Liver (tissue), 8 donors: ENCODE measurements at regions not wholly inside any gene's neighbourhood (a gene's known extent, or its start where the extent isn't known, plus 50 kb on each side); places are given as distances from the start of the nearest gene placed in this dataset.

Experiments
- DNase-seq: peaks from one replicate; pipeline ENCODE4 v3.0.0-alpha.2; 2017; ENCODE audit warnings: low spot score
- H3K27ac ChIP-seq, 2 donors: one replicate each; pipeline ENCODE4 v1.7.0; 2013; ENCODE audit warnings: inconsistent platforms in 2 of 2, low read length in 2 of 2, control low read depth in 1 of 2, low read depth in 1 of 2, mild to moderate bottlenecking in 1 of 2
- H3K27me3 ChIP-seq, 4 donors: one replicate each; pipeline versions ENCODE4 v1.6.1 to v1.7.0; 2013; ENCODE audit warnings: low read length in 3 of 4, inconsistent platforms in 1 of 4, mild to moderate bottlenecking in 1 of 4, moderate library complexity in 1 of 4; ENCODE audit not compliant: control insufficient read depth in 4 of 4, insufficient read depth in 4 of 4
- H3K36me3 ChIP-seq, 4 donors: one replicate each; pipeline versions ENCODE4 v1.6.1 to v1.7.0; 2013; ENCODE audit warnings: low read length in 3 of 4, mild to moderate bottlenecking in 3 of 4, low read depth in 1 of 4, moderate library complexity in 1 of 4; ENCODE audit not compliant: control insufficient read depth in 4 of 4, insufficient read depth in 3 of 4
- H3K4me1 ChIP-seq, 4 donors: one replicate each; pipeline versions ENCODE4 v1.6.1 to v1.7.0; 2013; ENCODE audit warnings: low read length in 3 of 4, mild to moderate bottlenecking in 3 of 4, moderate library complexity in 1 of 4; ENCODE audit not compliant: control insufficient read depth in 4 of 4, insufficient read depth in 4 of 4
- H3K4me3 ChIP-seq, 3 donors: one replicate each; pipeline versions ENCODE4 v1.6.1 to v1.7.0; 2013; ENCODE audit warnings: low read length in 3 of 3, control low read depth in 1 of 3, low read depth in 1 of 3, mild to moderate bottlenecking in 1 of 3
- H3K9ac ChIP-seq, 2 donors: one replicate each; pipeline ENCODE4 v1.7.0; 2013; ENCODE audit warnings: low read length in 2 of 2, mild to moderate bottlenecking in 2 of 2, moderate library complexity in 2 of 2, control low read depth in 1 of 2, low read depth in 1 of 2
- H3K9me3 ChIP-seq, 4 donors: one replicate each; pipeline versions ENCODE4 v1.6.1 to v1.7.0; 2013; ENCODE audit warnings: low read length in 3 of 4; ENCODE audit not compliant: control insufficient read depth in 4 of 4
- EGR1 ChIP-seq, 2 donors: IDR thresholded peaks; 2 replicates each; pipeline ENCODE4 v1.6.1; 2016 to 2018; ENCODE audit warnings: antibody characterized with exemption in 2 of 2, low read depth in 2 of 2
- FOXA1 ChIP-seq: IDR thresholded peaks from 2 replicates; pipeline ENCODE4 v1.6.1; 2016; ENCODE audit warnings: antibody characterized with exemption
- FOXA2 ChIP-seq: IDR thresholded peaks from 2 replicates; pipeline ENCODE4 v1.6.1; 2016; ENCODE audit warnings: antibody characterized with exemption
- GABPA ChIP-seq, 2 donors: IDR thresholded peaks in 1 of 2; conservative IDR thresholded peaks in 1 of 2; 2 replicates each; pipeline ENCODE4 v1.6.1; 2016; ENCODE audit warnings: antibody characterized with exemption in 2 of 2, mild to moderate bottlenecking in 1 of 2, moderate library complexity in 1 of 2
- HNF4A ChIP-seq, 2 donors: conservative IDR thresholded peaks; 2 replicates each; pipeline ENCODE4 v1.6.1; 2016; ENCODE audit warnings: antibody characterized with exemption in 2 of 2, mild to moderate bottlenecking in 2 of 2
- HNF4G ChIP-seq: IDR thresholded peaks from 2 replicates; pipeline ENCODE4 v1.6.1; 2016; ENCODE audit warnings: antibody characterized with exemption
- JUND ChIP-seq, 2 donors: IDR thresholded peaks; 2 replicates each; pipeline ENCODE4 v1.6.1; 2016; ENCODE audit warnings: antibody characterized with exemption in 2 of 2
- NR2F2 ChIP-seq: IDR thresholded peaks from 2 replicates; pipeline ENCODE4 v1.6.1; 2016; ENCODE audit warnings: antibody characterized with exemption
- RAD21 ChIP-seq, 2 donors: IDR thresholded peaks; 2 replicates each; pipeline ENCODE4 v1.6.1; 2016; ENCODE audit warnings: antibody characterized with exemption in 2 of 2, mild to moderate bottlenecking in 2 of 2
- RXRA ChIP-seq, 2 donors: IDR thresholded peaks; 2 replicates each; pipeline ENCODE4 v1.6.1; 2017 to 2018; ENCODE audit warnings: antibody characterized with exemption in 2 of 2, mild to moderate bottlenecking in 1 of 2
- TAF1 ChIP-seq: conservative IDR thresholded peaks from 2 replicates; pipeline ENCODE4 v1.6.1; 2016; ENCODE audit warnings: antibody characterized with exemption, mild to moderate bottlenecking
- YY1 ChIP-seq: IDR thresholded peaks from 2 replicates; pipeline ENCODE4 v1.6.1; 2016; ENCODE audit warnings: antibody characterized with exemption, mild to moderate bottlenecking
- WGBS: extraction: QIAGEN DNeasy Blood & Tissue Kit; methylation state at CpG from one replicate; pipeline ENCODE4 v1.1.7; 2013; 5-methylcytosine and 5-hydroxymethylcytosine counted together
- TF ChIP-seq, protein P1 (sequence below): IDR thresholded peaks from 2 replicates; pipeline ENCODE4 v1.6.1; 2016; ENCODE audit warnings: antibody characterized with exemption
- TF ChIP-seq, protein P2 (sequence below): IDR thresholded peaks from 2 replicates; pipeline ENCODE4 v1.6.1; 2016; ENCODE audit warnings: antibody characterized with exemption
- TF ChIP-seq, protein P3 (sequence below): IDR thresholded peaks from 2 replicates; pipeline ENCODE4 v1.6.1; 2016; ENCODE audit warnings: antibody characterized with exemption
- TF ChIP-seq, protein P4 (sequence below): fragments of 150-350 bp; IDR thresholded peaks from 2 replicates; pipeline ENCODE4 v1.5.1; 2017; ENCODE audit warnings: improper control_type of control experiment, low read depth, low read length; ENCODE audit not compliant: missing input control
- TF ChIP-seq, protein P5 (sequence below): IDR thresholded peaks from 2 replicates; pipeline ENCODE4 v1.6.1; 2016; ENCODE audit warnings: antibody characterized with exemption, mild to moderate bottlenecking
- donor health status: healthy.
- donor health status: healthy.
- donor health status: healthy.
- donor health status: healthy.
- donor health status: healthy.

DNA sequence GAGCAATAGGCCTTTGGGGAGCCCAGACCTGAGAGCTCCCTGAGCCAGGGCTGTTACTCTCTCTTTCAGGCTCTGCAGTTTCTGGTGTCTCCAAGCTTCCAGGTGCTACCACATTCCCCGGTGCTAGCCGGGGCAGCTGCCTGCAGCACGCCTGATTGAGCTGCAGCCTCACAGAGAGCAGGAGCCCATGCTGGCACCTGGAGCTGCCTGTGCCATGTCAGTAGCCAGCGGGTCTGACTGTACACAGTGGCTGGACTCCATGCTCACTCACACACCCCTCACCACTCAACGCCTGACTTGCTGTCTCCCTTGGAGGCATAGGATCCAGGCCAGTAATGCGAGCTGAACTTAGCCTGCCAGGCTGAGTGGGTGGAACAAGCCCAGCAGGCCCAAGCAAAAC lies 800.4 kb upstream of the AGA start:
- H3K27ac ChIP-seq, result no peak overlapping the region
- H3K9ac ChIP-seq, result no peak overlapping the region
- DNase-seq, result no peak

DNA sequence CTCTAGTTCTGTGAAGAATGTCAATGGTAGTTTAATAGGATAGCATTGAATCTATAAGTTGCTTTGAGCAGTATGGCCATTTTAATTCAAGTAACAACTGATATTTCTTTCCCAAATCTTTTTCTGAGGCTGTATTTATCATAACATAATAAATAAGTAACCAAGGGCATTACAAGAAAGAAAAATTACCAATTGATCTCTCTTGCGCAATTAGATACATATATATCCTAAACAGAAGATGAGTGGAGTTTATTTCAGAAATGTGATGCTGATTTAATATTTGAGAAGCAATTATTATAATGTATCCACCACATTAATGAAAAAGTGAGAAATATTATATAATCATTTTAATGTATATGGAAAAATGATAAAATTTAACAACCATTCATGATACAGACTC lies 802.5 kb upstream of the AGA start:
- TF ChIP-seq YY1, result no peak
- TF ChIP-seq, protein P1, sequence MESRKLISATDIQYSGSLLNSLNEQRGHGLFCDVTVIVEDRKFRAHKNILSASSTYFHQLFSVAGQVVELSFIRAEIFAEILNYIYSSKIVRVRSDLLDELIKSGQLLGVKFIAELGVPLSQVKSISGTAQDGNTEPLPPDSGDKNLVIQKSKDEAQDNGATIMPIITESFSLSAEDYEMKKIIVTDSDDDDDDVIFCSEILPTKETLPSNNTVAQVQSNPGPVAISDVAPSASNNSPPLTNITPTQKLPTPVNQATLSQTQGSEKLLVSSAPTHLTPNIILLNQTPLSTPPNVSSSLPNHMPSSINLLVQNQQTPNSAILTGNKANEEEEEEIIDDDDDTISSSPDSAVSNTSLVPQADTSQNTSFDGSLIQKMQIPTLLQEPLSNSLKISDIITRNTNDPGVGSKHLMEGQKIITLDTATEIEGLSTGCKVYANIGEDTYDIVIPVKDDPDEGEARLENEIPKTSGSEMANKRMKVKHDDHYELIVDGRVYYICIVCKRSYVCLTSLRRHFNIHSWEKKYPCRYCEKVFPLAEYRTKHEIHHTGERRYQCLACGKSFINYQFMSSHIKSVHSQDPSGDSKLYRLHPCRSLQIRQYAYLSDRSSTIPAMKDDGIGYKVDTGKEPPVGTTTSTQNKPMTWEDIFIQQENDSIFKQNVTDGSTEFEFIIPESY, result no peak
- TF ChIP-seq HNF4G, result no peak
- TF ChIP-seq TAF1, result no peak
- no peak for TF ChIP-seq NR2F2
- TF ChIP-seq EGR1 (IDR thresholded peaks at IDR 0.05; ENCODE audit: low read depth in 2 of 2), result no peak
- TF ChIP-seq, protein P2, sequence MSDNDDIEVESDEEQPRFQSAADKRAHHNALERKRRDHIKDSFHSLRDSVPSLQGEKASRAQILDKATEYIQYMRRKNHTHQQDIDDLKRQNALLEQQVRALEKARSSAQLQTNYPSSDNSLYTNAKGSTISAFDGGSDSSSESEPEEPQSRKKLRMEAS, result no peak
- TF ChIP-seq, protein P3, sequence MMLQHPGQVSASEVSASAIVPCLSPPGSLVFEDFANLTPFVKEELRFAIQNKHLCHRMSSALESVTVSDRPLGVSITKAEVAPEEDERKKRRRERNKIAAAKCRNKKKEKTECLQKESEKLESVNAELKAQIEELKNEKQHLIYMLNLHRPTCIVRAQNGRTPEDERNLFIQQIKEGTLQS, result no peak
- TF ChIP-seq RAD21 (IDR thresholded peaks at IDR 0.05), result no peak
- TF ChIP-seq FOXA2, result no peak
- TF ChIP-seq HNF4A (conservative IDR thresholded peaks at IDR 0.05), result no peak
- TF ChIP-seq RXRA (IDR thresholded peaks at IDR 0.05), result no peak
- TF ChIP-seq GABPA (IDR thresholded peaks at IDR 0.05 in 1 of 2, conservative IDR thresholded peaks at IDR 0.05 in 1 of 2), result no peak
- TF ChIP-seq, protein P4, sequence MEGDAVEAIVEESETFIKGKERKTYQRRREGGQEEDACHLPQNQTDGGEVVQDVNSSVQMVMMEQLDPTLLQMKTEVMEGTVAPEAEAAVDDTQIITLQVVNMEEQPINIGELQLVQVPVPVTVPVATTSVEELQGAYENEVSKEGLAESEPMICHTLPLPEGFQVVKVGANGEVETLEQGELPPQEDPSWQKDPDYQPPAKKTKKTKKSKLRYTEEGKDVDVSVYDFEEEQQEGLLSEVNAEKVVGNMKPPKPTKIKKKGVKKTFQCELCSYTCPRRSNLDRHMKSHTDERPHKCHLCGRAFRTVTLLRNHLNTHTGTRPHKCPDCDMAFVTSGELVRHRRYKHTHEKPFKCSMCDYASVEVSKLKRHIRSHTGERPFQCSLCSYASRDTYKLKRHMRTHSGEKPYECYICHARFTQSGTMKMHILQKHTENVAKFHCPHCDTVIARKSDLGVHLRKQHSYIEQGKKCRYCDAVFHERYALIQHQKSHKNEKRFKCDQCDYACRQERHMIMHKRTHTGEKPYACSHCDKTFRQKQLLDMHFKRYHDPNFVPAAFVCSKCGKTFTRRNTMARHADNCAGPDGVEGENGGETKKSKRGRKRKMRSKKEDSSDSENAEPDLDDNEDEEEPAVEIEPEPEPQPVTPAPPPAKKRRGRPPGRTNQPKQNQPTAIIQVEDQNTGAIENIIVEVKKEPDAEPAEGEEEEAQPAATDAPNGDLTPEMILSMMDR, result no peak
- no peak for TF ChIP-seq JUND (IDR thresholded peaks at IDR 0.05)
- no peak for TF ChIP-seq FOXA1
- TF ChIP-seq, protein P5, sequence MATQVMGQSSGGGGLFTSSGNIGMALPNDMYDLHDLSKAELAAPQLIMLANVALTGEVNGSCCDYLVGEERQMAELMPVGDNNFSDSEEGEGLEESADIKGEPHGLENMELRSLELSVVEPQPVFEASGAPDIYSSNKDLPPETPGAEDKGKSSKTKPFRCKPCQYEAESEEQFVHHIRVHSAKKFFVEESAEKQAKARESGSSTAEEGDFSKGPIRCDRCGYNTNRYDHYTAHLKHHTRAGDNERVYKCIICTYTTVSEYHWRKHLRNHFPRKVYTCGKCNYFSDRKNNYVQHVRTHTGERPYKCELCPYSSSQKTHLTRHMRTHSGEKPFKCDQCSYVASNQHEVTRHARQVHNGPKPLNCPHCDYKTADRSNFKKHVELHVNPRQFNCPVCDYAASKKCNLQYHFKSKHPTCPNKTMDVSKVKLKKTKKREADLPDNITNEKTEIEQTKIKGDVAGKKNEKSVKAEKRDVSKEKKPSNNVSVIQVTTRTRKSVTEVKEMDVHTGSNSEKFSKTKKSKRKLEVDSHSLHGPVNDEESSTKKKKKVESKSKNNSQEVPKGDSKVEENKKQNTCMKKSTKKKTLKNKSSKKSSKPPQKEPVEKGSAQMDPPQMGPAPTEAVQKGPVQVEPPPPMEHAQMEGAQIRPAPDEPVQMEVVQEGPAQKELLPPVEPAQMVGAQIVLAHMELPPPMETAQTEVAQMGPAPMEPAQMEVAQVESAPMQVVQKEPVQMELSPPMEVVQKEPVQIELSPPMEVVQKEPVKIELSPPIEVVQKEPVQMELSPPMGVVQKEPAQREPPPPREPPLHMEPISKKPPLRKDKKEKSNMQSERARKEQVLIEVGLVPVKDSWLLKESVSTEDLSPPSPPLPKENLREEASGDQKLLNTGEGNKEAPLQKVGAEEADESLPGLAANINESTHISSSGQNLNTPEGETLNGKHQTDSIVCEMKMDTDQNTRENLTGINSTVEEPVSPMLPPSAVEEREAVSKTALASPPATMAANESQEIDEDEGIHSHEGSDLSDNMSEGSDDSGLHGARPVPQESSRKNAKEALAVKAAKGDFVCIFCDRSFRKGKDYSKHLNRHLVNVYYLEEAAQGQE, result no peak
- H3K27ac ChIP-seq, result no peak overlapping the region
- no peaks in the 10 kb centered on the region for H3K4me1 ChIP-seq
- peaks cover 0 to 14% (median 0%) of the 10 kb centered on the region in 4 donors for H3K9me3 ChIP-seq
- no peaks in the 10 kb centered on the region for H3K27me3 ChIP-seq
- no peak overlapping the region for H3K4me3 ChIP-seq
- 89% methylated on average over 1 of the region's 1 CpG for WGBS
- H3K36me3 ChIP-seq, result no peaks in the 10 kb centered on the region
- no peak overlapping the region for H3K9ac ChIP-seq
- no peak for DNase-seq

More for the DNA sequence above, 800.4 kb upstream of the AGA start:
- Histone ChIP-seq H3K36me3 (no peaks in the 10 kb centered on the region), H3K4me1 (no peaks in the 10 kb centered on the region), H3K9me3 (peaks cover 0 to 14% (median 0%) of the 10 kb centered on the region in 4 donors), H3K27me3 (no peaks in the 10 kb centered on the region), H3K4me3 (no peak overlapping the region)
- WGBS, result 87% methylated on average over 6 of the region's 6 CpGs
- TF ChIP-seq, protein P2, result no peak
- no peak for TF ChIP-seq RAD21 (IDR thresholded peaks at IDR 0.05)
- TF ChIP-seq, protein P1, result no peak
- no peak for TF ChIP-seq YY1
- TF ChIP-seq FOXA2, result no peak
- TF ChIP-seq TAF1, result no peak
